GM21367 (cell line): ENCODE measurements at regions not wholly inside any gene's neighbourhood (a gene's known extent, or its start where the extent isn't known, plus 50 kb on each side); places are given as distances from the start of the nearest gene placed in this dataset.

Source experiments
- ATAC-seq: cut with Tn5 transposase; IDR thresholded peaks from one replicate; pipeline ENCODE4 v1.9.1; 2021; ENCODE audit not compliant: unreplicated experiment

DNA sequence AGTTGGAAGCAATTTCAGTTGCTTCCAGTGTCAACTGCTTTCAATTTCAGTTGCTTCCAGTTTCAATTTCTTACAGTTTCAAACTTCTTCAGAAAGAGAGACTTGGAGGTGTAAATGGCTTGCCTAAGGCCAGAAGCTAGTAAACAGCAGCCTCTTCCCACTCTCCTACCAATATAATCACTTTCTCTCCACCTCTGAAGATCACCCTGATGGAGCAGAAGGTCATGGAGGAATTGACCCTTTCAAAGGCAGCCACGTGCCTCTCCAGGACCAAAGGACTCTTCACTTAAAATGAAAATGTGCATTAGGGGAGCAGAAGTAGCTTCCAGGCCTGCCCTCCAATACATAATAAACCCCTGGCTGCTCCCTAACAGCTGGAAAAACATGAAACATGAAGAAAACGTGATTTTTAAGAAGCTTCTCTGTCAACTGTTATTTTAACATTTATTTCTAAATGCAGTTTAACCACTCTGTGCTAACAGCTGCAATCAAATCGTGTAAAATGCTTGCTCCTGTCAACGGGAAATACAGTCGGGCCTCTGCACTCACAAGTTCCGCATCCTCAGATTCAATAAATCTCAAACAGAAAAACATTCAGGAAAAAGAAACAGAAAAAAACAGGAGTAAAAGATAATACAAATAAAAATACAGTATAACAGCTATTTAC lies 1020.6 kb downstream of the XPNPEP1 start:
- peak; percentile 61 for ATAC-seq

DNA sequence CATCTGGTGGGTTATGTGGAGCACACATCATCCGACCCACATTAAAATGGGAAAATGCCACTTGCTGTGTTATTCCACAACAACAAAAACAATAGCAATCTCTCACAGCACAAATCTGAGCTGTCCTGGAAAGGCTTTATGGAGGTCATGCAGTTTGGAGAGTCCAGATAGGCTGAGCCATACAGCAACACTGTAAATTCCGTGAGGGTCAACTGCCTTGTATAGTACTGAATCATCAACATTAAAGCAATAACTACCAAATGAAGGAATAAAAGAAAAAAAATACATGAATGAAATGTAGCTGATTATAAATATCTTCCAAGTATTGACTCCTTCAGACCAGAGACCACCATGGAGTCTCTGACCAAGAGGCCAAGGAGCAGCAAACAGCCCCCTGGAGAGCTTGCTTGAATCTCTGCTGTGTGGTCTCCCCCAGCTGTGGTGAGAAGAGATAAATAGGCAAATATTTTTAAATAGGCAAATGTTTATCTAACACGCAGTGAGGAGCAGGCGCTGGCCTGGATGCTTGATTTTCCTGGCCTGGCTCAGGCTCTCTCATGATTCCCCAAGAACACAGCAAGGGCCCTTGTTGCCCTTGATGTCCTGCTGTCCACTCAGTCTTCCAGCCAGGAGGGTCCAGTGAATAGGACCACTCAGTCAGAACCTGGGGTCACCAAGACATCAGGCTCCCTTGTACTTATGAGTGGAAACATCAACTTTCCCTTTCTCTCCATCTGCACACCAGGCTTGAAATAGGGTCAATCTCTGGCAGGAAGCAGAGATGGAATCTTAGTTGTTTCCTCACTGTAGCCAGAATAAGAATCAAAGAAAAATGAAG lies 1021.3 kb downstream of the XPNPEP1 start:
- ATAC-seq = peak; percentile 7

DNA sequence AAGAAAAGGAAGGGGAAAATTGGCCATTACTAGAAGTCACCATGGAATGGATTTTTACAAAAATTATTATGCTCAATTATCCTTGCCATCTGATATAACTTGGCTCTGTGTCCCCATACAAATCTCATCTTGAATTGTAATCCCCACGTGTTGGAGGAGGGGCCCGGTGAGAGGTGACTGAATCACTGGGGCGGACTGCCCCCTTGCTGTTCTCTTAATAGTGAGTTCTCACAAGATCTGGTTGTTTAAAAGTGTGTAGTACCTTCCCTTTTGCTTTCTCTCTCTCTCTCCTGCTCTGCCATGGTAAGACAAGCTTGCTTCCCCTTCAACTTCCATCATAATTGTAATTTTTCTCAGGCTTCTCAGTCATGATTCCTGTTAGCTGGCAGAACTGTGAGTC lies 1023.6 kb downstream of the XPNPEP1 start:
- no peak for ATAC-seq

DNA sequence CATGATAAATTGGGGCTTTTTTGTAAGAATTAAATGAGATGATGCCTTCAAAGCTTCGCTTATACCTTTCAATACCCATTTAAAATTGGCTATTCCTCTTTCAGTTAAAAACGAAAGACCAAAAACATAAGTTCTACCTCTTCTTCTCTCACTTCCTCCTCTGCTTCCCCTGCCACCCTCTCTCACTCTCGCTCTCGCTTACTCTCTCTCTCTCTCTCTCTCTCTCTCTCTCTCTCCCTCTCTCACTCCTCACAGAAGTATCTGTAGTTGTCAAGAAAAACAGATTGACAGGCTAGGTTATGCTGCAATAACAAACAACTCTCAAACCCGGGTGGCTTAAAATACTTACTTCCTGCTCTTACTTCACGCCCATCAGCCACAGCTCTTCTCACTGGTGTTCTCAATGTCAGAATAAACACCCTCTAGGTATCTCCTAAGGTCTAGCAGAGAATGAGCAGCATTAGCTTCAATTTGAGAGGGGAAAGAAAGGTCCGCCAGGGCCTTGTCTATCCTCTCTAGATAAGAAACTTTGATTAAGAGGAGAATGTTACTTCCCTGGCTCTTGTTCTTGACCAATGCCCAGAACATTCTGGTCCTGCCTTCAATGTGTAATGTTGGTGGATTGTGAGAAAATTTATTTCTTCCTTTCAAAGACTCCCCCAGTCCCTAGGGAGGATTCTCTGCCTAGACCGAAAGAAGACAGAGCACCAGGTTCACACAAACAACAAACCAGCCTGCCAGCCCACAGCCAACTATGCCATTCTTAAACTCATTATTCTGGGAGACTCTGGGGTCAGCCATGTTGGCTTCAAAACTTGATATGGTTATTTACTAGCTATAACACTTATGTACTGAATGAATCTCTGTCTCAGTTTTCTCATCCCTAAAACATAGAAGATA lies 1028.7 kb downstream of the XPNPEP1 start:
- peak; percentile 88 for ATAC-seq

DNA sequence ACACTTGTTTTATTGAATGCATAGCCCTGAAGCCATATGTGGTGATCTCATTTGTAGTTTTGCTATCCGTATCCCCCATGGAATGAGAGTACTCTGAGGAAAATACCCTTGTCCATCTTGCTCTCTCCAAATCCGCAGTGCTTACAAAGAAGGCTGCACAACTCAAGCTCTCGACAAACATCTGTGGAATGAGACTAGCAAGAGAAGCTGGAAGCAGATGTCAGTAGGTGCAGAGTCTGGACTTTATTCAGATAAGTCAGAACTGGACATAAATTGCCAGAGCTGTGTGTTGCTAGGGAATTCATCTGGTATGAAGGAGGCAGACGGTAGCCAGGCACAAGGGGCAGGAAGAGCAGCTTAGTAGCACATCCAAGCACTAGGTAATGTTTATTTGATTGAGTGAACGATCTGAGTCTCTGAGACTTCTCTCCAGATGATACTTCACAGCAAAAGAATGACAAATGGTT lies 1046.2 kb downstream of the XPNPEP1 start:
- ATAC-seq = no peak

DNA sequence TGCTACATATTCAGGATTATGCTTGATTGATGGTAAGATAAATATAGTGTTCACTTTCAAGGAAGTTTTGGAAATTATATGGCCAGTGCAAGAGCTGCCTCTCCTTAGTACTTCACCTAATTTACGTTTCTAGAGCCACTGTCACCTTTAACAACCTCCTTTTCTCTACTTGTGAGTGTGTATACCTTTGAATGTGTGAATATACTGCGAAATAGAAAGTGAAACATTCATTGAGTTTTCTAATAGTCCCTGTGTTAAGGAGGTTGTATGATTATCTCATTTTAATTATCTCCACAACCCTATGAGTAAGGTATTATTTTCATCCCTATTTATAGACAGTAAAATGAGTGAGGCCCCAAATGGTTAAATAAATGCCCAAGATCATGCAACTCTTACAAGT lies 1050.5 kb downstream of the XPNPEP1 start:
- no peak for ATAC-seq

DNA sequence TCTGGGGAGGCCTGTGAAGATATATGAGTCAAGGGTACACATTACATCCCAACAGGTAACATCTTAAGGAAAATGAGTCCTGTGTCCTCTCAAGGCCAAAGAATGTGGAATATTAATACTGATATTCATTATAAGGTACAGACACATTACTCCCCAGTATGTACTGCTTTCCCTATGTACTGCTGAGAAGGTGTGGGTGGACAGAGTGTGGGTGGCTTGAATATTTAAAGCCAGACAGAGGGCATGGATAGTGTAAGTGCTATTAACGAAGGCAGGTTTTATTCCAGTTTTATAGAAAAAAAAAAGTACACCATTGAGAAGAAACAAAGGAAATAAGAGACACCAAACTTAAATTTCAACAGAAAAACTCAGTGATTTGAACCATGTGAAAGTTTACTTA lies 1054.4 kb downstream of the XPNPEP1 start:
- ATAC-seq = no peak

DNA sequence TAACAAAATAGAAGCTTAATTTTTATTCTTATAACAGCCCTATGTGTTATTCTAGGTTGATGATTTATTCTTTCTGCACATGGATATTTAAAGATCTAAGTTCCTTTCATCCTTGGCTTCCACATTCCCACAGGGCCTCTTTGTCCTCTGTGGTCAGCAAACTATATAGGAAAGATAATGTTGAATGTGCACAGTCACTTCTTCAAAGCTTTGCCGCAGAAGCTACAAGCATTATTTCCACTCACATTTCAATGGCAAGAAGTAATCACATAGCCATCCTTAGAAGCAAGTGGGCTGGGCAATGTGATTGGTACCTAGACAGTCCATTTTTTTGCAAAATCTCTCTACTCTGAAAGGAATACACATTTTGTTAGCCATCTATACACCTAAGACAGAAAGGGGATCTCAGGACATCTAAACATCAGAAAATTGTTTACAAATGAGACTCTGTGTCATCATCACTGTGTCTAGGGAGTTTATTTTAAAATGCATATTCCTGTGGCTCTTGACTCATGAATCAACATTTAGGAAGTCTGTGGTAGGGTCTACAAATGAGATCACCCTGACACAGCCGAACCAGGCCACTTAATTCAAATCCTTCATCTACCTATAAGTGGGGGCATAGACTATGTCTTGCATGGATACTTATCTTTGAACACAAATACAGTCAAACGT lies 1060.5 kb downstream of the XPNPEP1 start:
- no peak for ATAC-seq

DNA sequence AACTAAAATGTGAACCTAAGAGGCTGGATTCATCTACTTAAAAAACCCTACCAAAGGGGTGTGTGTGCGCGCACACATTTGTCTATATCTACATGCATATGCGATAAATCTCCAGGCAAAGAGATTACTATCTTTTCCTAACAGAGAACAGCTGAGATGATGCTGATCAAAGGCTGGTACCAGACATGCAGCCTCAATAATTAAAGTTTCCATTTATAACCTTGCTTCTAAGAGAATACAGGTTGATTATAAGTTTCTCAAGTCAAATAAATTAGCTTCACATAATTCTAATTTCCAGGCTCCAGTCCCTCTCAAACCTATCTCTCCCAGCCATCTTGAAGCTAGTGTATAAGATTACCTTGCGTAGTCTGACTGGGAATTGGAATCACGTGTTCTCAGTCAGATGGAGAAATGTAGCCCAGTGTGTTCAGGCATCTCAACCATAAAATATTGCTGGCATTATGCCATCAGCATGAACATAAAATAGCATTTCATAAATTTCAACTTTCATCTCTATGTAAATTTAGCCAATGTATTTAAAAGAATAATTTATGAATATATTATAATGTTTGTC lies 1062.0 kb downstream of the XPNPEP1 start:
- no peak for ATAC-seq

DNA sequence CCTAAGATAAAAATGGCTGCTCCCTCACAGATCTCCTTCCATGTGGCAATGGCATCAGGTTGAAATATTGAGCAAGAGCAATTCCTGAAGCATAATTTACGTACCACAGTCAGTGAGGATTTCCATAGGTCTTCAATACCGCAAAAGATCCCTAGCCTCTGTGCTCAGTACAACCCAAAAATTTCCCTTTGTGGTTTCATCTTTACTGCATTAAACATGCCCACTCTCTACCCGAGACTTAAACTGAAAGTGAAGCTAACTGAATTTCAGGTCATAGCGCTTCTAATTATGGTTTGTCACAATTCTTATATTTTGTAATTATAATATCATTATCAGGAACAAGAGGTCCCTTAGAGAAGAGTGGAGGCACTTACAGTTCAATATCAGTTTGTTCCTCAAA lies 1071.1 kb downstream of the XPNPEP1 start:
- peak; percentile 71 for ATAC-seq

DNA sequence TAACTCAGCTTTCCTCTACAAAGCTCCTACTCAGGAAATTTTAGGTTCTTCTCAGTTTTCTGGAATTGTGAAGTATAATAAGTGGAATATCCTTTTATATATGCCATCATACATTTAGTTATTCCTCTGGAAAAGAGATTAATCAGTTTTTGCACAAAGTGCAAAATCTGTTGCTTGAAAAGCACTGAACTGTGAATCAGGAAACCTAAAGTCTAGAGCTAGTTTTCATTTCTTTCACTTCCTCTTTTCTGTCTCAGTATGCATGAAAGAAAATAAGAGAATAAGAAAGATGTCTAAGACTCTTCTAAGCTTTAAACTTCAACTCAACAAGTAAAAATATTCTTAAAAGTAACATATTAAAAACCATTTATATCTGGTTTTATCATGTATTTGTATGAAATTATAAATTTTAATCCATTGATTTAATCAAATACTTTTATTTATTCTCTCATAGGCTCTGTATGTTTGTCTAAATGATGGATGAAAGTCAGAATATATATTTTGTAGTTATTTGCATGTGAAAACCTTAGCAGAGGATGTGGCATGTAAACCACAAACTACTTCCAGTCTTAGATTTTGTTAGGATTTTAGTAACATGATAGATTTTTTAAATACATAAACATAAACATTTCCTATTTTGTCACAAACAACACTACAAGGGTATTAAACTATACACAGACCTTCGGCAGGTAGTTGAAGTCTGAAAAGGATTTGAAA lies 1073.0 kb downstream of the XPNPEP1 start:
- ATAC-seq = peak; percentile 91

DNA sequence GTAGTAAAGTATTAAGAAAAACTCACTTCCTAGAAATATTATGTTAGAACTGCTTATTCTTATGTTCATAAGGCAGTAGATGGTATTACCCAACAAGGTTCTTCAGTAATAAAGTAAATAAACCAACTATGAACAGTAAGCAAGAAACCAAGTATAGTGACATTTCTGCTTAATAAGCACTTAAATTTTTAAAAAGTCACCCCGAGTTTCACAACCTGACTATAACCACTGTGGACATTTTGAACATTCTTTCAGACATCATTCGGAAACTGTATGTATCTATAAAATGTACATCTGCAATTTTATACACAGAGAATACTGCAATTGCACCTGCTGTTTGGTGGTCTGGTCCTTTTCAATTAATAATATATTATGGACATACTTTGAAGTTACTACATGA lies 1073.6 kb downstream of the XPNPEP1 start:
- ATAC-seq = no peak

DNA sequence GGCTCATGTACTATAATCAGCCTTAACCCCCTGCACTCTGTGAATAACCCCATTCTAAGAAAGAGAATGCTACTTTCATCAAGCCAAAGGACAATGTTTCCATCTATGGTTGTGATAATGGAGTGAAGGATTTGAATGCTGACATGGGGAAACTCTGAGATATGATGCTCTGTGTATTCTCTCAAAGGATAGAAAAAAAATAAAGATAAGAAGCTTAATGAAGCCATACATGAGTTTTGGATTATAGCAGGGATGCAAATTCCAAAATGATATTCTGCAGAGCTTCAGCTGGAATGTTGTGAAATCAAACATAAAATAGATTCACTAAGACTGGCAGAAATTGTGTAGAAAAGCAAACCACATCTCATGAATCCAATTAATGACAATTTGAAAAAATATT lies 1074.1 kb downstream of the XPNPEP1 start:
- no peak for ATAC-seq

DNA sequence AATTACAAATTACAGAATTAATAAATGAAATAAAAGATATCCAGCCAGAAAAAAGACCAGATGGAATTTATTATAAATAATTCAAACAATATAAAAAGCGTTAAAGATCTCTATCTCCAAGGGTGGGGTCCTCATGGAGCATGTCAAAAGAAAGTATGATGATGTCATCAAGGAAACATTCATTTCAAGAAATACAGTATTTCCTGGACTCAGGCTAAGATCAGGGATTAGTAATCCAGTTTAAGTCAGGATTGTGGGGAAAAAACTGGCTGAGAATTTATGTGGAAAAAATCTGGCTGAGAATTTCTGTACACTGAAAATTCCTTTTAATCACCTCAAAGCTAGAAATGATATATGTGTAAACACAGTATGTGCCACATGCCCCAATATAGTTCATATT lies 1075.3 kb downstream of the XPNPEP1 start:
- ATAC-seq = no peak

DNA sequence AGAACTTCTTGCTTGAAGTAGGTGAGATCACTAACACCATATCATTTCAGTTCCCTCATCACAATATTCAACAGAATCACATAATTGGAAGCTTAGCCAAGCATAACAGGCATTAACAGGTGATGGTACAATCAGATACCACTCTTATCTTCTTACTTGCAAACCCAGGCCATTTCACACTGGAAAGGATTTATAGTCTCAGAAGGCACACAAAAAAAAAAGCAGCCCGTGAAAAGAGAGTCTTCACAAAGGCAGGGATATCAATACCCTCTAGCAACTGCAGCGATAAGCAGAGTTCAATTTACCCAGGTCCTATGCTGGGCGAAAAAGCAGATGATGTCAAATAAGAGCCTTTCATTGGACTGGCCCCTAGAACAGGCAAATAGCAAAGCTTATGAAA lies 1082.4 kb downstream of the XPNPEP1 start:
- no peak for ATAC-seq

DNA sequence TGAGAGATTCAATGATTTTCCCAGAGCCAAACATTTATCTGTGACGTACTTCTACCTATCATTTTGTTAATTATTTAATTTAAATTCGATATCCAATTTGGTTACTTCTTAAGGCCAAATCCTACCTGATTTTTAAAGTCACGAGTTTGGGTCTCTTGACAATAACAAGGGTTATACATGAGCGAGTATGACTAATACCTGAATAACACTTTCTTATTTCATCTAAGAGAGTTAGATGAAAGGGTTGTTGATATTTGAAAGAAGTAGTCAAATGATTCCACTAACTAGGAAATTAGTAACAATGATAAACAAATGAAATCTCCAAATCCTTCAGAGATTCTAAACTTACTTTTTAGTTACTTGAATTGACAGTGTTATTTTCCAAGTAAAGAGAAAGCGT lies 1086.9 kb downstream of the XPNPEP1 start:
- no peak for ATAC-seq

DNA sequence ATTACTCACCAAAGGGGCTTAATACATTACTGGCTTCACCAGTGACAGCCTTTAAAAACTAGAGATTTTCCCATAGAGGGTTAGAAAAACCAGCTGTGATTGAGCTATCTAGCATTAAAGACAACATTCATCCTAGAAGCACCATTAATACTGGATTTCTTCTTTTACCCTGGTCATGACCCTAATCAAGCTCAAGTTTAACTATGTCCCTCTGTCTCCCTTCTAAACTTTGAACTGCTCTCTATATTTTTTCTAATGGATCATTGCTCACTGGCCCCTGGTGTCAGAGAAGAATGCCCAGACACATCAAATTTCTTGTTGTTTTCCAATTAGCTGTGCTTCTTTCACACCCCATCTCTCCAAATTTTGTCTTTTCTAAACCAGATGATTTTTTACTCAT lies 1101.3 kb downstream of the XPNPEP1 start:
- ATAC-seq = no peak

DNA sequence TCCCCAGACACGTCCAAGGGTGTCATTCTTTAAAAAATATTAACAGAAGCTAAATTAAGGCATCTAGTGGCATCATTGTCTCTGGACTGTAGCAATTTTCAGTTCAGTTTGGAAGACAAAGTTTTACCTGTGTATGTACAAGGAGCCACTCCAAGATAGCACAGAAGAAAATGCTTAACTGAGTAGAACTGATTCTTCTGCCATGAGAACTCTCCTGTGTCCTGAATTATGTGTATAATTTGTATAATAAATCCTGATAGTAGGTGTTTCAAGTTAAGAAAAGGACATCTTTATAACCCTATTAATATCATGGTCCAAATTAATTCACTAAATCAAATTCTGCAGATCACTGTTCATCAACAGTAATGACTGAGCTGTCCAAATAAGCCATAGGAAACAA lies 1104.0 kb downstream of the XPNPEP1 start:
- ATAC-seq = no peak

DNA sequence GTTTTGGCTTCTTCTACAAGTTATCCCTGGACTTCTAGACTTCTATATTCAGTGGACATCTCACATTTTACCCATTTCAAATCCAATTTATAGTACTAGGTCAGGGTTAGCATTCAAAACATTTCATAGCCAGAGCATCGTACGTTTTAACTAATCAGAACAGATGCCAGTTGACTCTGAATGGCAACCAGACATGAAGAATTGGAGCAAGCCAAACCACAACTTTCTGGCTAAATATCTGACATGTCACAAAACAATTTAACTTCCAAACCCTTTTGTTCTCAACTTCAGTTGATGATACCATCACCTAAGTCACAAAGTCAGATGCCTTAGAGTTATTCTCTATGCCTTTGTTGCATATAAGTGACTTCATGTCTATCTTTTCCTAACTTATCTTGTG lies 1105.7 kb downstream of the XPNPEP1 start:
- no peak for ATAC-seq

DNA sequence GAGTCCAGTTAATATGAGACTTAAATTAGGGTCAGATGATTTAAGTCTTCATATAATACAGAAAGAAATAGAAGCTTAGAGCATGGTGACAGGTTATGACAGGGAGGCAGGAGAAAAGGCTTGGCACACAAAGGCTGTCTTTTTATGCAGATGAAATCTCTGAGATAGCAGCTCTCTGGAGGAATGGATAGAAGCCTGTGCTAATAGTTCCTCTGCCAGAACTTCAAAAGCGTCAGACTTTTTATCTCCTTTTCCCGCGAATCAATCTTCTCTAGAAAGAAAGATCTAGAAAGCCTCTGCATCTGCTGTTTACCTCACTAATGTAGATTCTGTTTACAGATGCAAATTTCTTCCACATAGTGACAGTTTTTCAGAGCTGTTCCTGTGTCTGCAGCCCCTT lies 1106.2 kb downstream of the XPNPEP1 start:
- ATAC-seq = no peak
